Erythroblast (primary cell): ENCODE measurements at regions not wholly inside any gene's neighbourhood (a gene's known extent, or its start where the extent isn't known, plus 50 kb on each side); places are given as distances from the start of the nearest gene placed in this dataset.

ENCODE experiments used
- GATA1 ChIP-seq: IDR thresholded peaks from 2 replicates; pipeline ENCODE4 v1.6.1; 2011; ENCODE audit warnings: low read depth, mild to moderate bottlenecking, control low read depth, low read length, moderate library complexity
- POLR2A ChIP-seq: IDR thresholded peaks from 2 replicates; pipeline ENCODE4 v1.6.1; 2011; ENCODE audit warnings: mild to moderate bottlenecking, low read length

GRCh38 chr21:24290151-24290833 is 1317.0 kb downstream of the MRPL39 start:
- TF ChIP-seq POLR2A (no peak), GATA1 (no peak)
